HepG2 (cell line): ENCODE measurements at regions not wholly inside any gene's neighbourhood (a gene's known extent, or its start where the extent isn't known, plus 50 kb on each side); places are given as distances from the start of the nearest gene placed in this dataset.
A peak's percentile ranks its signal among the peaks of the same experiment; 100 is the strongest.

ENCODE experiments used
- ATAC-seq: fragments of 200-7000 bp; cut with Tn5 transposase; 3 replicates; pipeline ENCODE4 v1.9.1; 2020; ENCODE audit warnings: mild to moderate bottlenecking, moderate library complexity
- BruUV-seq: library from RNA; stranded (reverse); fragments of 400-500 nt; replicated peaks from 2 replicates; lab custom pipeline; 2021; lab: Mats Ljungman, UMichigan
- CTCF ChIA-PET: fragments of 300-600 bp; formaldehyde crosslinking; extraction: SDS; loops from one replicate; lab custom pipeline; 2021; ENCODE audit warnings: low total read pairs, inconsistent platforms, low intra/inter-chr PET ratio; lab: Yijun Ruan, JAX
- POLR2A ChIA-PET: fragments of 350-600 bp; sonication (Branson Sonifier 250); formaldehyde crosslinking; loops from one replicate; lab custom pipeline; 2020; ENCODE audit warnings: antibody characterized with exemption, inconsistent platforms; lab: Yijun Ruan, JAX
- DNase-seq: peaks from one replicate; pipeline ENCODE4 v3.0.0-alpha.2; 2015; ENCODE audit warnings: low spot score
- FAIRE-seq: peaks from 3 replicates; lab custom pipeline; 2011; peaks lifted over from hg19 to GRCh38; lab: Jason Lieb, UNC
- H2AFZ ChIP-seq: one replicate; pipeline ENCODE4 v1.6.1; 2011; ENCODE audit warnings: low read length, inconsistent platforms
- H3K27ac ChIP-seq: fragments of 300-600 bp; 3 replicates; pipeline ENCODE4 v1.8.0; 2011; ENCODE audit warnings: mixed run types, mild to moderate bottlenecking, mixed read lengths, low read length, inconsistent platforms; ENCODE audit not compliant: insufficient read depth; ENCODE audit errors: extremely low read length
- H3K27me3 ChIP-seq, 2 experiments: fragments of 200-600 bp in 1 of 2; 2 replicates in 1 of 2; 3 replicates in 1 of 2; pipeline versions ENCODE4 v1.6.0 to v1.8.0; 2011; ENCODE audit warnings: low read length in 2 of 2, mild to moderate bottlenecking in 2 of 2, moderate library complexity in 2 of 2, inconsistent platforms in 1 of 2; ENCODE audit not compliant: insufficient read depth in 2 of 2, control insufficient read depth in 1 of 2
- H3K36me3 ChIP-seq, 2 experiments: fragments of 200-600 bp in 1 of 2; replicated peaks in 1 of 2; 2 replicates in 1 of 2; 3 replicates in 1 of 2; pipeline versions ENCODE4 v1.5.1 to v1.8.0; 2011; ENCODE audit warnings: low read length in 2 of 2, inconsistent platforms in 1 of 2; ENCODE audit not compliant: insufficient read depth in 2 of 2, control insufficient read depth in 1 of 2
- H3K4me1 ChIP-seq: 2 replicates; pipeline ENCODE4 v1.5.1; 2012; ENCODE audit warnings: low read length, inconsistent platforms; ENCODE audit not compliant: insufficient read depth
- H3K4me2 ChIP-seq: 2 replicates; pipeline ENCODE4 v1.6.0; 2011; ENCODE audit warnings: low read depth, low read length, inconsistent platforms
- H3K4me3 ChIP-seq, 3 experiments: fragments of 200-600 bp in 1 of 3; sonication (generic), shearing (Covaris generic) in 1 of 3; replicated peaks in 1 of 3; 2 replicates each; pipeline ENCODE4 v1.5.1; 2011 to 2016; ENCODE audit warnings: low read length in 3 of 3, inconsistent platforms in 2 of 3, low read depth in 2 of 3, mild to moderate bottlenecking in 2 of 3, control low read depth in 1 of 3, mixed read lengths in 1 of 3; ENCODE audit not compliant: insufficient read depth in 1 of 3
- H3K79me2 ChIP-seq: one replicate; pipeline ENCODE4 v1.6.1; 2011; ENCODE audit warnings: low read length, inconsistent platforms; ENCODE audit not compliant: insufficient read depth
- H3K9ac ChIP-seq: 2 replicates; pipeline ENCODE4 v1.6.0; 2011; ENCODE audit warnings: mild to moderate bottlenecking, low read depth, low read length, inconsistent platforms; ENCODE audit not compliant: insufficient read depth
- H3K9me3 ChIP-seq: 2 replicates; pipeline ENCODE4 v1.5.1; 2012; ENCODE audit warnings: mild to moderate bottlenecking, low read length
- H4K20me1 ChIP-seq: 2 replicates; pipeline ENCODE4 v1.6.0; 2011; ENCODE audit warnings: inconsistent platforms, mild to moderate bottlenecking, low read length, moderate library complexity; ENCODE audit not compliant: insufficient read depth
- GTF2F1 ChIP-seq: fragments of 150-350 bp; IDR thresholded peaks from 2 replicates; pipeline ENCODE4 v1.6.1; 2014; ENCODE audit warnings: low read length
- MAFF ChIP-seq: IDR thresholded peaks from 2 replicates; pipeline ENCODE4 v1.6.1; 2011; ENCODE audit warnings: low read depth, low read length, improper control_type of control experiment
- MAFK ChIP-seq, 2 experiments: IDR thresholded peaks in 1 of 2; conservative IDR thresholded peaks in 1 of 2; 2 replicates each; pipeline ENCODE4 v1.6.1; 2011; ENCODE audit warnings: improper control_type of control experiment in 2 of 2, low read length in 2 of 2
- MTF1 ChIP-seq: sonication (generic); formaldehyde crosslinking; IDR thresholded peaks from 2 replicates; pipeline ENCODE4 v1.5.0; 2020; ENCODE audit warnings: missing genetic modification reagents
- NBN ChIP-seq: fragments of 450-650 bp; conservative IDR thresholded peaks from 2 replicates; pipeline ENCODE4 v1.6.1; 2017
- PHF8 ChIP-seq: sonication (generic); formaldehyde crosslinking; IDR thresholded peaks from 2 replicates; pipeline ENCODE4 v1.5.0; 2020; ENCODE audit warnings: missing genetic modification reagents
- RXRA ChIP-seq: sonication (generic); formaldehyde crosslinking; IDR thresholded peaks from 2 replicates; pipeline ENCODE4 v1.5.1; 2020; ENCODE audit warnings: missing genetic modification reagents
- TAF15 ChIP-seq: fragments of 200-400 bp; formaldehyde crosslinking; IDR thresholded peaks from one replicate; pipeline ENCODE4 v1.6.1; 2018; ENCODE audit warnings: mild to moderate bottlenecking, low read depth, low read length; ENCODE audit not compliant: poor library complexity, severe bottlenecking
- U2AF1 ChIP-seq: fragments of 200-400 bp; formaldehyde crosslinking; optimal IDR thresholded peaks from 2 replicates; pipeline ENCODE3; 2017; ENCODE audit warnings: mild to moderate bottlenecking, low read depth, low read length
- ZBTB20 ChIP-seq: sonication (generic); formaldehyde crosslinking; IDR thresholded peaks from 2 replicates; pipeline ENCODE4 v1.8.1; 2023; ENCODE audit warnings: missing genetic modification reagents, low read depth, mild to moderate bottlenecking, borderline replicate concordance
- ZC3H13 ChIP-seq: sonication (generic); formaldehyde crosslinking; IDR thresholded peaks from 2 replicates; pipeline ENCODE4 v1.8.1; 2023; ENCODE audit warnings: mild to moderate bottlenecking, missing genetic modification reagents, moderate library complexity
- ZNF451 ChIP-seq: sonication (generic); formaldehyde crosslinking; IDR thresholded peaks from 2 replicates; pipeline ENCODE4 v1.5.0; 2020; ENCODE audit warnings: mild to moderate bottlenecking, missing genetic modification reagents
- ZNF713 ChIP-seq: sonication (generic); formaldehyde crosslinking; IDR thresholded peaks from 2 replicates; pipeline ENCODE4 v1.4.0; 2020; ENCODE audit warnings: mild to moderate bottlenecking, missing genetic modification reagents
- ZNF816 ChIP-seq: sonication (generic); formaldehyde crosslinking; IDR thresholded peaks from 2 replicates; pipeline ENCODE4 v1.8.0; 2022; ENCODE audit warnings: missing genetic modification reagents, mild to moderate bottlenecking, borderline replicate concordance
- WGBS: methylation state at CpG from one replicate; pipeline ENCODE4 v1.1.6; 2017; ENCODE audit warnings: low lambda C conversion rate; 5-methylcytosine and 5-hydroxymethylcytosine counted together
- in situ Hi-C: cut with HindIII; loops from 2 replicates; pipeline ENCODE4 v1.10.0; 2017; ENCODE audit warnings: low pct_unique_long_range_greater_than_20kb; ENCODE audit not compliant: extremely low pct_ligation_motif_present
- intact Hi-C: fragments of 100-400 bp; cut with micrococcal nuclease; formaldehyde crosslinking; loops from one replicate; pipeline ENCODE4 v1.10.0; 2022; ENCODE audit not compliant: unreplicated experiment

DNA sequence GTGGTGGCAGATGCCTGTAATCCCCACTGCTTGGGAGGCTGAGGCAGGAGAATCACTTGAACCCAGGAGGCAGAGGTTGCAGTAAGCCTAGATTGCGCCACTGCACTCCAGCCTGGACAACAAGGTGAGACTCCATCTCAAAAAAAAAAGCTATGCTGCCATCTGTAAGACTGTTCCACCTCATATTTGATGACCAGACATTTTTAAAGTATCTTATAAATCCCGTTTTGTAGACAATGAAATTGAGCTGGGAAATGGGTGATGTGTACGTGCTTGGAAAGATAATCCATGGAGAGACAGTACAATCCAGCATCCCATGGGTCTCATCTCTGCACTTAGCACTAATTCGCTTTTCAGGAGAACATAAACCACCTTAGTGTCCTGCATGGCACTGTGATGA, 126.5 kb upstream of the ATP5MC3 start:
- TF ChIP-seq GTF2F1 (no peak), MAFK (conservative IDR thresholded peaks at IDR 0.05 in 1 of 2, IDR thresholded peaks at IDR 0.05 in 1 of 2; ENCODE audit: low read length in 2 of 2) (peak; percentile 83), MAFF (peak; percentile 78), NBN (no peak)
- H3K9ac ChIP-seq = no peak overlapping the region
- H3K9me3 ChIP-seq = no peaks in the 10 kb centered on the region
- ATAC-seq (no peak), FAIRE-seq (no peak), DNase-seq (no peak)
- in situ Hi-C loops (no loop called here), intact Hi-C loops (no loop called here)
- H3K36me3 ChIP-seq = no peaks in the 10 kb centered on the region
- BruUV-seq = no TSS peak
- ChIA-PET POLR2A (no interaction called here), CTCF (no interaction called here)
- WGBS = 0% methylated on average over 4 of the region's 4 CpGs
- no peak overlapping the region for H2AFZ ChIP-seq
- H3K4me3 ChIP-seq = no peak overlapping the region
- no peaks in the 10 kb centered on the region for H4K20me1 ChIP-seq
- H3K4me2 ChIP-seq = no peak overlapping the region
- no peaks in the 10 kb centered on the region for H3K4me1 ChIP-seq
- no peak overlapping the region for H3K27ac ChIP-seq
- no peaks in the 10 kb centered on the region for H3K79me2 ChIP-seq
- H3K27me3 ChIP-seq = 0 out of 5 replicates have a peak, but pooled peaks cover 0 to 3% of the 10 kb centered on the region in 2 experiments

DNA sequence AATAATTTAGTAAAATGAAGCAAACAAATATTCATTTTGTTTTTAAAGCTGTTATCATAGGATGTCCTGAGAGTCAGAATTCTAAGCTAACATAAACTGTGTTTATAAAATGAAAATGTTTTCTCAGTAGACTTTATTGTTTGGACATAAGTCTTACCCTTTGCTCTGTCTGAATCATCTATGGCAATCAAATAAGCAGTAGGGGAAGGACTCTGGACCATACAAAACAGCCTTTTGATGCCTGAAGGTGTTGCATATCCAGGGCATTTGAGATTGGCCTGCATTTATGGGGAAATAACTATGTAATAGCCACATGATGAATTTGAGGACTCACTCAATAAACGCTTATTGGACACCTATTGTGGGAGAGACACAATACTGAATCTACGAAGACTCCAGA, 123.0 kb upstream of the ATP5MC3 start:
- ATAC-seq (no peak; the same call in 2 of the 3 replicates), DNase-seq (no peak), FAIRE-seq (no peak)
- 11% methylated on average over 2 of the region's 2 CpGs for WGBS
- Histone ChIP-seq H3K4me2 (no peak overlapping the region), H3K27ac (no peak overlapping the region), H3K4me1 (no peaks in the 10 kb centered on the region), H3K9ac (no peak overlapping the region), H3K36me3 (no peaks in the 10 kb centered on the region), H3K79me2 (no peaks in the 10 kb centered on the region), H2AFZ (no peak overlapping the region), H3K9me3 (no peaks in the 10 kb centered on the region), H3K27me3 (0 out of 5 replicates have a peak, but pooled peaks cover 0 to 3% of the 10 kb centered on the region in 2 experiments), H3K4me3 (no peak overlapping the region), H4K20me1 (no peaks in the 10 kb centered on the region)
- BruUV-seq = no TSS peak
- in situ Hi-C loops = no loop called here
- ChIA-PET CTCF (no interaction called here), POLR2A (no interaction called here)
- TF ChIP-seq ZNF451 (CRISPR knock-in tag) (no peak), TAF15 (no peak), ZBTB20 (CRISPR knock-in tag) (no peak), ZNF816 (CRISPR knock-in tag) (no peak), ZNF713 (CRISPR knock-in tag) (no peak), U2AF1 (no peak), MTF1 (CRISPR knock-in tag) (no peak), PHF8 (CRISPR knock-in tag) (no peak), RXRA (CRISPR knock-in tag) (no peak), ZC3H13 (CRISPR knock-in tag) (no peak)
- intact Hi-C loops = no loop called here
